GM18498 (cell line): ENCODE measurements at regions not wholly inside any gene's neighbourhood (a gene's known extent, or its start where the extent isn't known, plus 50 kb on each side); places are given as distances from the start of the nearest gene placed in this dataset.
"Not testable (repeated sequence)": the region's sequence is repeated elsewhere in the genome, so short reads cannot be mapped to it uniquely, and the experiment has no call there.

Experiments used
- ATAC-seq: cut with Tn5 transposase; IDR thresholded peaks from one replicate; pipeline ENCODE4 v1.9.1; 2021; ENCODE audit warnings: mild to moderate bottlenecking, moderate library complexity; ENCODE audit not compliant: unreplicated experiment

- no peak for ATAC-seq
Observed at GRCh38 chr14:30356438-30357202, 202.3 kb upstream of the G2E3 start.

GRCh38 chr14:30357791-30358190, 201.2 kb upstream of the G2E3 start:
- no peak for ATAC-seq

GRCh38 chr14:30362369-30363218, 196.4 kb upstream of the G2E3 start:
- ATAC-seq: no peak

- ATAC-seq: not testable (repeated sequence)
Observed at GRCh38 chr14:30363219-30363880, 195.6 kb upstream of the G2E3 start.

- no peak for ATAC-seq
Observed at GRCh38 chr14:30369502-30370180, 189.3 kb upstream of the G2E3 start.

DNA sequence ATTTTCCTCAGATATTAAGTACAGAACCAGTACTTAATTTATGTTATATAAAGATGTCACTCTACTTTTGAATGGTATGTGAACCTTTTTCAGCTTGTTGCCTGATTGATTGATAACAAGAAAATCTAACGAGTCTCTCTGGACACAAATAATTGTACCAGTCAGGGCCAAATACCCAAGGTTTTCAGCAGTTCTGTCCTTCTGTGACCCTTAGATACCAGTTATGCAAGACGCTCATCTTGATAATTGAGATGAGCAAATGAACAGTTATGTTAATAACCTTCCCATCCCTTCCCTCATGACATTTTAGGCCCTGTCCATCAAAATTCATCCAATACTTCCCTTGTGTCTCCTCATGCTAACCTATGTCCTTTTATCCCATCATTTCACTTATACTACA, 185.9 kb upstream of the G2E3 start:
- no peak for ATAC-seq

DNA sequence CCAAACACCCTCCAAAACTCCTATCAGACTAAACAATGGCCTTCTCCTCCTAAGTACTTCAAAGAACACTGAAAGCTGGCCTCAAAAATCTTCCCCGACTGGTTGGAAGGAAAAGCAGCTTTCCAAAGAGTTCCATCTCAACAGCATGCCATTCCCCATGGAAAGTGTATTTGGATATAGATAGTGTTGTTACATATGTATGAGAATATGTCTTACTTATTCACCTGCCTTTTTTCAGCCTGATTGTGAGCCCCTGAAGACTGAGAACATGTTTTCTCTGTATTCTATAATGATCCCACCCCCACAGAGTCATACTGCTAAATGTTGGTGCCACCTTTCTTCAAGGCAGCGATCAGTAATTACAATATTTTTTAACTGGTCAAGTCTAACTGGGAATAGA, 185.4 kb upstream of the G2E3 start:
- no peak for ATAC-seq

DNA sequence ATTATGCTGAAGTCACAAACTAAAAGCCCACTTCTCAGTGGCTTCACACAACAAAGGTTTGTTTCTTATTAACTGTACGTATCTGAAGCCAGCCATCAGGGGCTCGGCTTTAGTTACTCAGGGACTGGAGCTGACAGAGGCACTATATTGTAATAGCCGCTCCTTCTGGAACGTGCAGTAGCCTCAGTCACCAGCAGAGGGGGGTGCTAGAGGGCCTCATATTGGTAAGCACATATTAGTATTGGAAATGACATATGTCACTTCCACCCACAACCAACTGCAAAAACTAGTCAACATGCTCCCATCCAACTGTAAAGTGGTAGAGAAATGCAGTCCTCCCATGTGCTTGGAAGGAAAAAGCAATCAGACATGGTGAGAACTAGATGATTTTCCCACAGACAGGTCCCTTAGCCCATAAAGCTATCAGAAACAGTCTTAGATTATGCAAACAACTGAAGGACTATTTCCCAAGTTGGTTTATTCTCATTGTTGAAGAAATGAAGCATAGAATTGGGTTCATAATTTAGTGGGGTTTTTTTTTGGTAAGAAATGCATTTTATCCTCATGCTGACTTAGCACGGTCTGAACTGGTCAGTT, 183.6 kb upstream of the G2E3 start:
- peak; percentile 99 for ATAC-seq

- ATAC-seq: no peak
Observed at GRCh38 chr14:30381861-30382480, 177.0 kb upstream of the G2E3 start.

DNA sequence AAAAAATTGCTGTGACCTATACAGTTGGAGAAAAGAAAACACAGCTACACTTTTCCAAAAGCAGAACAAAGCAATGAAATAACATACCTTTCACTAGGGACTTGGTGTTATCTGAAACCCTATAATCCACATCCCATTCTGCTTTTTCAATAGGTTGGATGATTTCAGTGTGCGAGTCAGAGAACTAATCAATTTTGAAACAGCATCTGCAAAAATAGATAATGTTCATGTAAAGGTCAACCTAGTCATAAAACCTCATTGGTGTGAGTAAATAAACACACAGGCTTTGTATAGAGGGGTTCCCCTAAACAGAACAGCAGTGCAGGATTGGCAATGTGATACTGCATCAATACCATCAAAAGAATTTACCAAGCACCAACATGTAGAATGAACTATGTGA, 173.0 kb upstream of the G2E3 start:
- ATAC-seq: no peak

- ATAC-seq: no peak
Observed at GRCh38 chr14:30387871-30388270, 171.1 kb upstream of the G2E3 start.

- ATAC-seq: no peak
Observed at GRCh38 chr14:30389134-30389876, 169.7 kb upstream of the G2E3 start.

DNA sequence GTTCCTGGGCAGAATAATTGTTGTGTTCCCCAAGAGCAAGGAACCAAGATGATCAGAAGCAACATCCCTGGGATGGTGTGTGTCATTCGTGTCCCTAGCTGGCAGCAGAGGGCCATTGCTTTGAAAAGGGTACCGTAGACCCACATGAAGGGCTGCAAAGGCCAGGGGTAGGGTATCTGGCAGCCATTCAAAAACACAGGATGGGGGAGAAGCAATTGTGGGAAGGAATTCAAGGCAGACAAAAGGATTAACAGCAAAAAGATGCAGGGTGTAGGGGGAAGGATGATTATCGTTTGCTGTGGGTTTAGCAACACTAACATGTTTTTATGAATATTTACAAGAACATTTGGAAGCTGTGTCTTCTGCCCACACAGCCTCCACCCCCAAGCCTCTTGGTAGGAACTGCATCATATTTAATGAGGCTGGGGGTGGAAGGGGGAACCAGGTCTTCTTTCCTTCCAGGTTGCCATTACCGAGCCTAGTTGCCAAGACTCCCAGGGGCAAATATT, 169.0 kb upstream of the G2E3 start:
- ATAC-seq: no peak

DNA sequence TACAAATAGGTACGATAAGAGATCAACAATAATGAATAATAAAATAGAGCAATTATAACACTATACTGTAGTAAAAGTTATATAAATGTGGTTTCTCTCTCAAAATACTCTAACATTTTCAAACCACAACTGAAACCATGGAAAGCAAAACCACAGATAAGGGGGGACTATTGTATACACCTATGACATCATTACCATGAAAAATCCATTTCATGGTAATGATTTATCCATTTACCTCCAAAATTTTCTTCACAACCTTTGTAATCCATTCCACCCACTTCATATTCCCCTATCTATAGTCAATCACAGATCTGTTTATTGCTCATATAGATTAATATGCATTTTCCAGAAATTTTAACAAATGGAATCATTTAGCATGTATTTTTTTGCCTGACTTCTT, 163.9 kb upstream of the G2E3 start:
- ATAC-seq: no peak

- ATAC-seq: no peak
Observed at GRCh38 chr14:30402846-30403245, 156.1 kb upstream of the G2E3 start.

DNA sequence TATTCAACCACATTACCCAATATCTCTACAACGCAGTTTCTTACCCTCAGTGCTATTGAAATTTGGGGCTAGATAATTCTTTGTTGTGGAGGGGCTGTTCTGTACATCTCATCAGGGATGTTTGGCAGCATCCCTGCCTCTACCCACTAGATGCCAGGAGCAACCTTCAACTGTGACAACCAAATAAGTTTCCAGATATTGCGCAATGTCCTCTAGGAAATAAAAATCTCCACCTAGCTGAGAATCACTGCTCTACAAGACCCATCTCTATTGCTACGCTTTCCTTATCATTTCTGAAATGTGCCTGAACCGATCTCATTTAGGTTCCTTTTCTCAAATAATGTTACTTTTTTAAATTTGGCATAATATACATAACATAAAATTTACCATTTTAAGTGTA, 155.2 kb upstream of the G2E3 start:
- ATAC-seq: no peak

GRCh38 chr14:30409508-30410015, 149.4 kb upstream of the G2E3 start:
- not testable (repeated sequence) for ATAC-seq

GRCh38 chr14:30410986-30411385, 148.0 kb upstream of the G2E3 start:
- no peak for ATAC-seq

DNA sequence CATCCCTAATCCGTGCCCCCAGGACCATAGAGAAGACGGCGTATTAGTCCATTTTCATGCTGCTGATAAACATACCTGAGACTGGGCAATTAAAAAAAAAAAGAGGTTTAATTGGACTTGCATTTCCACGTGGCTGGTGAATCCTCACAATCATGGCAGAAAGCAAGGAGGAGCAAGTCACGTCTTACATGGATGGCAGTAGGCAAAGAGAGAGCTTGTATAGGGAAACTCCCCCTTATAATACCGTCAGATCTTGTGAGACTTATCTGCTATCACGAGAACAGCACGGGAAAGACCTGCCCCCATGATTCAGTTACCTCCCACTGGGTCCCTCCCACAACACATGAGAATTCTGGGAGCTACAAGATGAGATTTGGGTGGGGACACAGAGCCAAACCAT, 145.8 kb upstream of the G2E3 start:
- ATAC-seq: not testable (repeated sequence)
